DMS153 treated with DMSO at 0.1 percent for 48 hours (cell line): ENCODE measurements at regions not wholly inside any gene's neighbourhood (a gene's known extent, or its start where the extent isn't known, plus 50 kb on each side); places are given as distances from the start of the nearest gene placed in this dataset.
"Not testable (repeated sequence)": the region's sequence is repeated elsewhere in the genome, so short reads cannot be mapped to it uniquely, and the experiment has no call there.

Experiments used
- DNase-seq: peaks from one replicate; lab custom pipeline; 2025; ENCODE audit not compliant: unreplicated experiment; lab: John Stamatoyannopoulos, UW

DNA sequence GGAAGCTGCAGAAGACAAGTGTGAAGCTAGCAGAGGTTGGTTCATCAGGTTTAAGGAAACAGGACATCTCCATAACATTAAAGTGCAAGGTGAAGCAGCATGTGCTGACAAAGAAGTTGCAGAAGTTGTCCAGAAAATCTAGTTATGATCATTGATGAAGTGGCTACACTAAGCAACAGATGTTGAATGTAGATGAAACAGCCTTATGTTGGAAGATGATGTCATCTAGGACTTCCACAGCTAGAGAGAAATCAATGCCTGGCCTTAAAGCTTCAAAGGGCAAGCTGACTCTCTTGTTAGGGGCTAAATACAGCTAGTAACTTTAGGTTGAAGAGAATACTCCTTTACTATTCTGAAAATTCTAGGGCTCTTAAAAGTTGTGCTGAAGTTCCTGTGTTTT lies 340.2 kb upstream of the SOX9 start:
- DNase-seq: no peak

DNA sequence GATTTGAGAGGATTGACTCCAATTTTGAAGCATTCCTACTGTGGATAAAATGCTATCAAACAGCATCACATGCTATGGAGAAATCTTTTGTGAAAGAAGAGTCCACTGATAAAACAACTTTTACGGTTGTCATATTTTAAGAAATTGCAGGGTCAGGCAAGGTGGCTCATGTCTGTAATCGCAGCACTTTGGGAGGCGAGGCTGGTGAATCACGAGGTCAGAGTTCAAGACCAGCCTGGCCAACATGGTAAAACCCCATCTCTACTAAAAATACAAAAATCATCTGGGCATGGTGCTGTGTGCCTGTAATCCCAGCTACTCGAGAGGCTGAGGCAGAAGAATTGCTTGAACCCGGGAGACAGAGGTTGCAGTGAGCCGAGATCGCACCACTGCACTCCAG lies 338.8 kb upstream of the SOX9 start:
- not testable (repeated sequence) for DNase-seq

DNA sequence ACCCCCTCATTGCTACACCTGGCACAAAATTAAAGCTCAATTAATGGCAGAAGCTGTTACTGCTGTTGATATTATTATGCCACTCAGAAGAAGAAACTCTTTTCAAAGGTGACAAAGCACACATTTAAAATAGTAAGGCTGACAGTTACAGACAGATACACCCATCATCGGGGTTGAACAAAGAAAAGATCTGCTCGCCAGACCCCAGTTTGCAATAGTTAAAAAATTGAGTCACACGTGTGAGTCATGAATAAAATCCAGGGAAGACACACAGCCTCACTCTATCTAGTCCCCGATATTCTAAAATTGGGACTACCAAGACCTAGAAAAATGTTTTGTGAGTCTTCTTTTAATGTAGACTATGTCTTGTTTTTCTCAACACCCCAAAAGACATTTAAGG lies 330.0 kb upstream of the SOX9 start:
- DNase-seq: no peak

DNA sequence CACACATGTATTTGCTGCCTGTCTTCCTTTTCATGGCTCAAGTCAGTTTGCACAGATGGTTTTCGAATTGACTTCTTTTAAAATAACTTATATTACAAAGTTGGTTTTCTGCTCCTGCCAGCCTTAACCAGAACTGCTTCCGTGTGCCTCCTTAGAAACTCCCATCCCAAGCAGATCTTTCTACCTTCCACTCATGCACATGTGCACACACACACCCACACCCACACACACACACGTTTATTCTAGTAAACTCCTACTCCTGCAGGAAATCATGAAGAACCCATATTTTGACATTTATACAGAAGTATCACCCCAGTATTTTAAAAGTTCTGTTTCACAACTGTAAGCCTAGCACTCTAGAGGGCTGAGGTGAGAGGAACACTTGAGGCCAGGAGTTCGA lies 329.5 kb upstream of the SOX9 start:
- DNase-seq: no peak

DNA sequence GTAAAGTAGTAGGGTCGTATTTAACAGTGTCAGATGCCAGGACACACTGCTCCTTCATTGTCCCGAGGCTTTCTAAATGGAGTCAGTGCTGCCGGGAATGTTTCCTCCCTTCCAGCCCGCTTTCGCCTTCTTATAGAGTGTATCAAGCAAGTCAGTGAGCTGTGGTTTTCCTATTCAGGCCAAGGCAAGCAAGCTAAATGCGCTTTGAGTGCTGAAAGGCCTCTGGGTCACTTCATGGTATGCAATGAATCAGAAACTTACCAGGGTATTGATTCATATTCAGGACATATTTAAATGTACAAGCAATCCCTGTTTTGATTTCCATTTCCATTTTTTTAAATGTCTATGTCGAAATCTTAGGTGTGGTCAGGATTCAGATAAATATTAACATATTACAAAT lies 327.9 kb upstream of the SOX9 start:
- no peak for DNase-seq

DNA sequence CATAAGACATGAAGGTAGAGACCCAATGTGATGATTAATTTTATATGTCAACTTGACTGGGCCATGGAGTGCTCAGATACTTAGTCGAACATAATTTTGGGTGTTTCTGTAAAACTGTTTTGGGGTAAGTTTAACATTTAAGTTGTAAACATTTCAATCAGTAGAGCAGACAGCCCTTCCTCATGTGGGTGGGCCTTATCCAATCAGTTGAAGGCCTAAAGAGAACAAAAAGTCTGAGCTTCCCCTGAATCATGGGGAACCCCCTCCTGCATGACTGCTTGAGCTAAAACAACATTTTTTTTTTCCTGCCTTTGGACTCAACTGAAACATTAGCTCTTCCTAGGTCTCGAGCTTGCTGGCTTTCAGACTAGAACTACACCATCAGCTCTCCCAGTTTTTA lies 327.3 kb upstream of the SOX9 start:
- DNase-seq: no peak

DNA sequence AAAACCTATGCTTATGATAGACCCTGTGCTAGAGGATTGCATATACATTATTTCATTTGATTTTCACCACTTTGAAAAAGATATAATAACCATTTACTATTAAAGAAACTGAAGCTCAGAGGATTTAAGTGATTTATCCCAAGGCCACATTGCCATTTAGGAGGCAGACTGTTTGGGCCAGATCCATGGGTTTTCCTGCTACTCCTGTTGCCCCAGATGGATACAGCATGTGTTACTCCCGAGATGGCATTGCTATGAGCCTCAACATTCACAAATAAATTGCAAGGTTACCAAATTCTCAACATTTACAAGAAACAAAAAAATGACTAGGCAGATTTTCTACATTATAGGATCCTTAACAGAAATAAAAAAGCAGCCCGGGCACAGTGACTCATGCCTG lies 322.1 kb upstream of the SOX9 start:
- no peak for DNase-seq

DNA sequence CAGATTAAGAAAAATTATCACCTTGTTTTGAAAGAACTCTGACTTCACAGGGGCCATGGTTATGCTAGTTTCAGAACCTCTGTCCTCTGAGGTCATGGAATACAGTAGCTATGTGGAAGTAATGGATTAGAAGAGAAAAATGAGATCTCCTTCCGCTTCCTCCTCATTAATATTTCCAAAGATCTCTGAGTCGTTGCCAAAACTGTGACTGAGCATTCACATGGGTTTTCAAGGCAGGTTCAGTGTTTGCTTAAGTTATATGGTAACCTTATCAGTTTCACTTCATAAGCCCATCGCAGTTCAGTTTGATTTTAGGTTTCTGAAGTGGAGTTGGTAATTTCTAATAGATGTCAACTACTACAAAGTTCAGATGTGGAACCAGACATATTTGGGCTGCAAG lies 321.2 kb upstream of the SOX9 start:
- no peak for DNase-seq

DNA sequence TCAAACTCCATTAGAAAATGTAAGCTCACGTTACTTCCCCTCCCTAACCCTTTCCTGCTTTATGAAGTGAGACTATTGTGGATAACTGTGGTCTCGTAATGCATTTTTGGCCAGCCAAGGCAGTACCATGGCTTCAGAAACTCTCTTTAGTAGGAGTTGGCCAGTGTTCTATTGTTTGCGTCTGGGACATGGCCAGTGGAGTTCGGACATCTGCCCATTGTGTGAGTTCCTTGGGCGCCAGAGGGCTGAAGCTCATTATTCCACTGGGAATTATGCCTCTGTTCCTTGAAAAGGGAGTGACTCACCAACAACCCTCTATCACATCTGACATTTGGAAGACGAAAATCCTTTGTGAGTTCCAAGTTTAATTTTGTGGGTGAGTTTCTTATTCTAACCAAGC lies 319.5 kb upstream of the SOX9 start:
- no peak for DNase-seq

DNA sequence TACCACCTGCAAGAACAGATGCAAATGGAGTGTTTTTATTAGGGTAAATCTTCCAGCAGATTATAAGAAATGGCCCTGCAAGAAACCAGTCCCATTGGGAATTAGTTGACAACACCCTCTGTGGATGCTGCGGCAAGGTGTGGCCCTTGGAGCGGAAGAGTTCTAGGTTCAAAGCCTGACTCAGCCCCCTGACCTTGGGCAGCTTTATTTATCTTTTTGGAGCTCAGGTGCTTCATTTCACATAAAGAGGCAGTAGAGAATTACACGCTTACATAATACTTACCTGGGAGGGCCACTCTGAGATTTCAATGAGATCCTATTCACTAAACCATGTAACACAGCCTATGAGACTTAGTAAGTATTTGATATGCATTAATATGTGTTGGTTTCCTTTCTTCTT lies 318.2 kb upstream of the SOX9 start:
- DNase-seq: no peak

DNA sequence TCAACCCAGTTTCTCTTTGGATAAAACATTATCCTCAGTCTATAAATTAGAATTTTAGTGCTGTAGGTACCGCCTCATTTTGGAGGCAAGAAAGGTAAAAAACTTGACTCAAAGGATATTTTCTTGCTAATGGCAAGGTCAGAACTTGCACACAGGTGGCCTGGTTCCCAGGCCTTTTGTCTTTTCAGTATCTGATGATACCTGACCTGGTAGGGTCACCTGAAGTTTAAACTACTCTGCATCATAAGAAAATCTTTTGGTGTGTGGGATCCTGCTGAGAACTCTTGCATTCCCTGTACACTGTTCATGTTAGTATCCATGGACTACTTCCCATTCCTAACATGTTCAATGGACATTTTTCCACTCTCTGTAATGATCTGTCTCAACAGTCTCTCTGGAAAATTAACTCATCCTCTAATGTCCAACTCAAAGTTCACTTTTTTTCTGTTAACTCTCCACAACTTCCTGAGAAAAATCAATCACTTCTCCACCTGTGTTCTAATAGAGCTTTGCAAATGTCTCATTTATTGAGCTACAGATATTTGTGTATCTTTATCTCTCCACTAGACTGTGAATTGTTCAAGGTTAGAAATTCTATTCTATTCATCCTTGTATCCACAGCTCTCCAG lies 317.1 kb upstream of the SOX9 start:
- no peak for DNase-seq

DNA sequence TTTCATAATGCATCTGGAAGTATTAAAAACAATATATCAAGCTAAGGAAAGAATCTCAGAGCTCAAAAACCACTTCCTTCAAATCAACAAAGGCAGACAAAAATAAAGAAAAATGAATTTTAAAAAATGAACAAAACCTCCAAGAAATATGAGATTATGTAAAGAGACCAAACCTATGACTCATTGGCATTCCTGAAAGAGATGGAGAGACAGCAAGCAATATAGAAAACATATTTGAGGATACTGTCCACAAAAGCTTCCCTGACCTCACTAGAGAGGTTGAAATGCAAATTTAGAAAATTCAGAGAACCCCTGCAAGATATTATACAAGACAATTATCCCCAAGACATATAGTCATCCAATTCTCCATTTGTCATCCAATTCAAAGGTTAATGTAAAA lies 311.3 kb upstream of the SOX9 start:
- no peak for DNase-seq

DNA sequence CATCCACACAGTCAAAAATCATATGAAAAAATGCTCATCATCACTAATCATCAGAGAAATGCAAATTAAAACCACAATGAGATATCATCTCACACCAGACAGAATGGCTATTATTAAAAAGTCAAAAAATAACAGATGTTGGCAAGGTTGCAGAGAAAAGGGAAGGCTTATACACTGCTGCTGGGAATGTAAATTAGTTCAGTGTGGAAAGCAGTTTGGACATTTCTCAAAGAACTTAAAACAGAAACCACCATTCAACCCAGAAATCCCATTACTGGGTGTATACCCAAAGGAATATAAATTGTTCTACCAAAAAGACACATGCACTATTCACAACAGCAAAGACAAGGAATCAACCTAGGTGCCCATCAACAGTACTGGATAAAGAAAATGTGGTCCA lies 307.0 kb upstream of the SOX9 start:
- not testable (repeated sequence) for DNase-seq

DNA sequence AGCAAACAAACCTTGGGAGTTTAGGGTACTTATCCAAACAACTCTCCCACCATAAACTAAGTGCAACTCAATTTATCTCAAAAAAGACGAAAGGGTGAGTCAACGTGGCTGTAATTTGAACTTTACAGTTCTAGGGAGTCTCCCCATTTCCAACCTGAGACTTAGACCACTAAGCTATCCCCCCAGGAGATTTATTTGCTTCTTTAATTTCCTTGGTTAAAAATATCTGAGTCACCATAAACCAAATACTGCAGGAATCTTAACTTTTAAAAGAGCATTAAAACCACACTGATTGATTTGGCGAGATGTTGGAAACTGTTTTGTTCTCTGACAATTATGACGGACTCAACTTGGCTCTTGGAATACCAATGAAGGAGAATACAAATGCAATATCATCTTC lies 299.3 kb upstream of the SOX9 start:
- DNase-seq: no peak

DNA sequence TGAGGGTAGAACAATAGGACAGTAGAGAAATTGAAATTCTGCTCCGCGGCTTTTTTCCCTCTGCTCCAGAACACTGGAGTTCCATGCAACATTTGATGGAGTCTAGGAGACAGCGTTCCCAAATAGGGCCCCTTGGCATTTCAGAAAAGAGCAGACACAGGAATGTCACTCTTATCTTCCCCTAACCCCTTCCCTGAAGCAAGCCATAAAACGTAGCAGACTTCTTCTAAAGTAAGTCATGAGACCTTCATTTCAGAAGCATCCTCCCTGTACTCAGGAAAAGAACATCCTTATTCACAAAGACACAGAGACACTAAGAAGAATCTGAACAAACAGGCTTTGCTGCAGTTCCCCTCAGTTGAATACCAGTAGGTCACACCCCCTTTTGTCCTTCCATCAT lies 296.1 kb upstream of the SOX9 start:
- no peak for DNase-seq

DNA sequence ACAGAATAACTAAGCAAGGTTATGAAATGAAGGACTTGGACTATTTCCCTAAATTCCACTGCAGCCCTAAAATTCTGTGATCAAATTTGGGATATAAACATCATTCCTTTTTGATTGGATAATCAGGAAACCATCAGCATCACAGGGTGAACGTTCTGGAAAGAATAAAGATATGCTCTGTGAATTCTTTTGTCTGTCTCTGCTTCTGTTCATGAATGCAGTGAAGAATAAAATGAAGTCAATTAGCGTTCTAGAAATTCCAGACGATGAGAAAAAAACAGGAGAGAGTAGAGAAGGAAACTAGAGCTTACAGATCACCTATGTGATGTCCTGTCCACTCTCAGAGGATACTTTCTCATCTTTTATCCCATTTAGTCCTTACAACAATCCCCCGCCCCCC lies 295.1 kb upstream of the SOX9 start:
- DNase-seq: no peak

DNA sequence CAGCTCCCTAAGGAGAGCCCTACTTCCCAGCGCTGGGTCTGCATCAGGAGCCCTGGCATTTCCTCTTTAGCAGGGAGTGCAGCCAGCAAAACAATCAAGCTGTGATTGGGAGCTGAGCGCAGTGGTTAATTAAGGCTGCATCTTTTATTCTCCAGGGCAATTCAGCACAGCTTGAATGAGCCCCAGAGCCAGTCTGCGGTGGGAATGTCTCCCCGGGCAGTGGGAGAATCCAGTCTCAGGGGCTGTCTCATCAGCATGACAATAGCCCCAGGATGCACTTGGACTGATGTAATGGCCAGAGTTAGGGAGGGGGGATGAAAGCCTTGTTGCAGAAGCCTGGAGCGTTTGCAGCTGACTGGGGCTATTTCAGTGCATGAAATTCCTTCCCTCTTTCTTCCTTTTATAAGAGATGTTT lies 292.6 kb upstream of the SOX9 start:
- peak; percentile 60 for DNase-seq

DNA sequence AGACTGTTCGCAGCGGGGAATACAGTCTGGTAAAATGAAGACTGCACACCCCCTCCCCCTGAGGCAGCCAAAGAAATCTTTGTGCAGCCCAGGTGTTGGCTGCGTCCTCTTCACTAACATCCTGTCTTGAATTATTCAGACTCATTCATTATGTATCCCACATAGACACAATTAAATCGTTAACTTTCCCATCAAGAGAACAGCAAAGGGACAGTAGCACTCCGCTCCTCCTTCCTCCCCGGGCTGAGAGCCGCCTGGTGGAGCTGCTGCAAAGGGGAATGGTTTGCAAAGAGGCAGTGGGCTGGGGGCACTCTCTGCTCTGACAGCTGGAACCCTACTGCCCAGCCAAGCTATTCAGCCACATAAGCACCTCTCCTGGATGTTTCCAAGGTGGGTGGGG lies 290.0 kb upstream of the SOX9 start:
- DNase-seq: no peak

DNA sequence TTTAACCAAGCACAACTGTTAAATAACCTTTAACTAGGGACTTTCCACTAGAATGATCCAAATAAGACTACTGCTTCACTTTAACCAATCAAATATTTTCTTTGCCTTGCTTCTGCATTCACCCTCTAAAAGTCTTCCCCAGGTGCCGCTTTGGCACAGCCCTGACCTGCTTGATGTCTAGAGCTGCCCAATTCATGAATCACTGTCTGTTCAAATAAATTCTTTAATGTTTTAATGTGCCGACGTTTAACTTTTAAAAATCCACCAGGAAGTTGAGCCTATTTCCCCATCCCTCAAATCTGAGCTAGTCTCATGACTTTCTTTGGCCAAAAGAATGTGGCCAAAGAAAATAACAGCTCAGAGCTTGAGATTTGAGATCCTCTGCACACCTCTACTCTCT lies 277.8 kb upstream of the SOX9 start:
- no peak for DNase-seq

DNA sequence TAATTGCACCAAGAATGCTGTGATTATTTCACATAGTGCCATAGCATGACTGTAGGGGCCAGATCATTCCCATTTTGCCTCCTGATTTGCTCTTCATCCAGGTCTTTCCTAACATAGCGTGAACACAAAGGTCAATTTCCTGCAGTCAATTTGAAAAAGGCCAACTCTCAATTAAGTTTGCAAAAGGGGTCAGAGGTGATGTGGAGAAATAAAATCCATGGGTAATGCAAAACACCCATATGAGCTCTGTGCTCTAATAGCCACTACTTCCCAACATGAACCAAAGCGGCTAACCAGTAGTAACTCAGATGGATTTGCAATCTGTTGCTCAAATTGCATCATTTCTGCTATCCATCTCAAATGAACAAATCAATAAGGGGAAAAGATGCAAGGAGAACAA lies 275.5 kb upstream of the SOX9 start:
- DNase-seq: no peak

DNA sequence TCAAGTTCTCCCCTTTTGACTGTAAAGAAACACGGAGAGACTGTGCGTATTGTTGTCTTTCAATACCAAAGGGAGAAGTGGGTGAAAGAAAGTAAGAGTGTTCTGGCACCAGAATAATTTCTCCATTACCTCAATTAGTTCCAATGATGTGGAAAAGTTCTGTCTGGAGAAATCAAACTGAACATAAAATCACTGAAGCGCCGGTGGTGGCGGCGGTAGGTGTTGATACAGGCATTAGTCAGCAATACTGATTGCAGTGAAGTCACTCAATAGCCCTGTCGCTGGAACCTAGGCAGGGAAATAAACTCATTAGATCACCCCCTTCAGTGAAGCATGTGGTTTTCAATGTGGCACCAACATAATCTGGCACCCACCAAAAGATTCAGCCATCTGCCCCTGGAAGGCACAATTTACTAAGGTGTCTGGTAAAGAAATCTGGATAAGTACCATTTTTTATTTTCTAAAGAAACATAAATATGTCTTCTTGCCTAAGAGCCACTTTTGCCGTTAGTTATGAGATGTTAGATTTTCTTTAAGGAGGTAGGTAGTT lies 274.2 kb upstream of the SOX9 start:
- DNase-seq: no peak

DNA sequence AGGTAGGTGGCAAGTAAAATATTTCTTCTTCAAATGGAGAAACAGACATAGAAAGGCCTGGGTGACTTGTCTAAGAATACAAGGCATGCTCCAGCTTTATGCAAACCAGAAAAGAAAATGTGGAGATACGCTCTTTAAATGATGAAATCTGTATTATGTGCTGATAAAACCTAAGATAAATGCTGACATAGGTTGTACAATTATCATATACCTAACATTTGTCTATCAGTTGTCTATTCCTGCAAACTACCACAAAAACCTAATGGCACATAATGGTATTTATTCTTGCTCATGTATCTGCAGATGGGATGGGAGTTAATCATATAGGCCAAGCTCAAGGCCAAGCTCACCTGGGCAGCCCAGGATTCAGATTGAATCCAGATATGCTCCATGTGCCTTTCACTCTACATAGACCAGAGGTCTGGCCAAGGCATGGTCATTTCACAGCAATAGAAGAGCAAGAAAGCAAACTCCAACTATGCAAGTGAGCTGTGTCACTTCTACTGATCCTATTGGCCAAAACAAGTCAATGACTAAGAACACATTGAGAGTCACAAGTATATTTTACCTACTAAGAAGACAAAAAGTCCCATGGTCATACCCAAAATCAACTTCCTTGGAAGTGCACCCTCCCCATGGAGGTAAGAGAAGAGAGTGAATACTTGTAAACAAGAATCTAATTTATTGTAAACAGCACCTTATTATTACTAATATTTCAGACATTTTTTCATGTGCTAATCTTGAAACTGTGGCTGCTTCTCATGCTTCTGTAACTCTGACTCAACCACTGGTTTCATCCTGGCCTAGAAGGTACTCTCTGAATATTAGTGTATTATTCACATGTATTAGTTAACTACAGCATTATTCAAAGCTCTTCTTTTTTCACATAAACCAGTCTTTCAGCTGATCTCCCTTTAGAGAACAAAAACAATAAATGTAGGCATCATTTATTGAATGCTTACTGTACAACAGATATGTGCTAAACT lies 270.7 kb upstream of the SOX9 start:
- DNase-seq: no peak
